ENCODE measurements at regions not wholly inside any gene's neighbourhood (a gene's known extent, or its start where the extent isn't known, plus 50 kb on each side); places are given as distances from the start of the nearest gene placed in this dataset.

DNA sequence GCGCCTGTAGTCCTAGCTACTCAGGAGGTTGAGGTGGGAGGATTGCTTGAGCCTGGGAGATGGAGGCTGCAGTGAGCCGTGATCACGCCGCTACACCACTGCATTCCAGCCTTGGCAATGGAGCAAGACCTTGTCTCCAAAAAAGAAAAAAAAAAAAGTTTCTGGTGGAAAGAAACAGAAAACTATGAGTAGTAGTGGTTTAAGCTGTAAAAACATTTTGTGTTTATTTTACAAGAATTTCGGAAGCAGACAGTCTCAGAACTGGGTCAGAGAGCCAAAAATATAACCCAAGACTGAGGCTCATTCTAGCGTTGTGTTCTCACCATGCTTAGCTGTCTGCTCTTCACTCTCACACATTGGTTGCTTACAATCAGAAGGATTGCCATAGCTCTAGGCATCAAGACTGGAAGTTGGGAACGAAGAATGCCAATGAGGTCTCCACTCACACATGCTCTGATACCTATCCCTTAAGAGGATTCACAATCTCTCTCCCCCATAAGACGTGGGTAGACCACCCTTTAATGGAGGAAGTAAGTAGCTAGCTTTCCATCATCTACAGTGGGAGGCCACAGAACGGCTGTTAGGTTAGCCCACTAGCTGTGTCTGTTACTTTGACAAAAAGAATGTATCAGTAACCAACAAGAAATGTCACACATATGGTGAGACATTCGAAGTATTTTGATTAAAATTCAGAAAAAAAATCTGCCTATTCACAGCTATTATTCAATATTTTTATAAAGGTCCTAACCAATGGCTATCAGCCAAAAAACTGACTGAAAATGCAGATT, 117.6 kb upstream of the RASSF8 start:
- Histone ChIP-seq H3K4me1 (ENCODE audit: control insufficient read depth in 4 of 4, insufficient read depth in 4 of 4, low read length in 3 of 4) (no peaks in the 10 kb centered on the region), H3K27ac (ENCODE audit: low read depth in 1 of 2, low read length in 2 of 2) (no peak overlapping the region), H3K9me3 (ENCODE audit: control insufficient read depth in 4 of 4, low read length in 3 of 4) (no peaks in the 10 kb centered on the region), H3K9ac (ENCODE audit: low read depth in 1 of 2, low read length in 2 of 2) (no peak overlapping the region), H3K4me3 (ENCODE audit: low read depth in 1 of 3, low read length in 3 of 3) (no peak overlapping the region), H3K27me3 (ENCODE audit: control insufficient read depth in 4 of 4, insufficient read depth in 4 of 4, low read length in 3 of 4) (peaks cover 0 to 3% (median 0%) of the 10 kb centered on the region in 4 donors), H3K36me3 (ENCODE audit: control insufficient read depth in 4 of 4, insufficient read depth in 3 of 4, low read depth in 1 of 4, low read length in 3 of 4) (no peaks in the 10 kb centered on the region)
- no peak for TF ChIP-seq FOXA2 (IDR thresholded peaks at IDR 0.05)
- TF ChIP-seq, protein P1, sequence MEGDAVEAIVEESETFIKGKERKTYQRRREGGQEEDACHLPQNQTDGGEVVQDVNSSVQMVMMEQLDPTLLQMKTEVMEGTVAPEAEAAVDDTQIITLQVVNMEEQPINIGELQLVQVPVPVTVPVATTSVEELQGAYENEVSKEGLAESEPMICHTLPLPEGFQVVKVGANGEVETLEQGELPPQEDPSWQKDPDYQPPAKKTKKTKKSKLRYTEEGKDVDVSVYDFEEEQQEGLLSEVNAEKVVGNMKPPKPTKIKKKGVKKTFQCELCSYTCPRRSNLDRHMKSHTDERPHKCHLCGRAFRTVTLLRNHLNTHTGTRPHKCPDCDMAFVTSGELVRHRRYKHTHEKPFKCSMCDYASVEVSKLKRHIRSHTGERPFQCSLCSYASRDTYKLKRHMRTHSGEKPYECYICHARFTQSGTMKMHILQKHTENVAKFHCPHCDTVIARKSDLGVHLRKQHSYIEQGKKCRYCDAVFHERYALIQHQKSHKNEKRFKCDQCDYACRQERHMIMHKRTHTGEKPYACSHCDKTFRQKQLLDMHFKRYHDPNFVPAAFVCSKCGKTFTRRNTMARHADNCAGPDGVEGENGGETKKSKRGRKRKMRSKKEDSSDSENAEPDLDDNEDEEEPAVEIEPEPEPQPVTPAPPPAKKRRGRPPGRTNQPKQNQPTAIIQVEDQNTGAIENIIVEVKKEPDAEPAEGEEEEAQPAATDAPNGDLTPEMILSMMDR (IDR thresholded peaks at IDR 0.05; ENCODE audit: low read depth, low read length, missing input control): no peak
- TF ChIP-seq YY1 (IDR thresholded peaks at IDR 0.05): no peak
- no peak for TF ChIP-seq TAF1 (conservative IDR thresholded peaks at IDR 0.05)
- 86% methylated on average over 10 of the region's 10 CpGs for WGBS
- no peak for DNase-seq (ENCODE audit: low spot score)

DNA sequence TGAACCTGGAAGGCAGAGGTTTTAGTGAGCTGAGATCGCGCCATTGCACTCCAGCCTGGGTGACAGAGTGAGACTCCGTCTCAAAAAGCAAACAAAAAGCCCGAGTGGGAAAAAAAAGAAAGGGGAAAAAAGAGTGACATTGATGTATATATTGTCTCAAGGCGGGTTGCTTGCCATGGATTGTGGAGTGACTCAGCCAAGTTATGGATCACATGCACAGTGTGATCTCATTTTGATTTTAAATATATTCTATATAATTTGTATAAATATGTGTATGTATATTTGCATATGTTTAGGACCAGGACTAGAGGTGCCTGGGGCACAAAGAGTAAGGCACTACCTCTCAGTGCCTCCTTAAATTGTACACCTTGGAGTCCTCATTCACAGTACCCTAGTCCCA, 116.2 kb upstream of the RASSF8 start:
- Histone ChIP-seq H3K9ac (ENCODE audit: low read depth in 1 of 2, low read length in 2 of 2) (no peak overlapping the region), H3K27me3 (ENCODE audit: control insufficient read depth in 4 of 4, insufficient read depth in 4 of 4, low read length in 3 of 4) (peaks cover 0 to 3% (median 0%) of the 10 kb centered on the region in 4 donors), H3K36me3 (ENCODE audit: control insufficient read depth in 4 of 4, insufficient read depth in 3 of 4, low read depth in 1 of 4, low read length in 3 of 4) (no peaks in the 10 kb centered on the region), H3K27ac (ENCODE audit: low read depth in 1 of 2, low read length in 2 of 2) (no peak overlapping the region), H3K4me3 (ENCODE audit: low read depth in 1 of 3, low read length in 3 of 3) (no peak overlapping the region), H3K9me3 (ENCODE audit: control insufficient read depth in 4 of 4, low read length in 3 of 4) (no peaks in the 10 kb centered on the region), H3K4me1 (ENCODE audit: control insufficient read depth in 4 of 4, insufficient read depth in 4 of 4, low read length in 3 of 4) (no peaks in the 10 kb centered on the region)
- TF ChIP-seq TAF1 (conservative IDR thresholded peaks at IDR 0.05) (no peak), FOXA1 (IDR thresholded peaks at IDR 0.05) (no peak)
- TF ChIP-seq, protein P2, sequence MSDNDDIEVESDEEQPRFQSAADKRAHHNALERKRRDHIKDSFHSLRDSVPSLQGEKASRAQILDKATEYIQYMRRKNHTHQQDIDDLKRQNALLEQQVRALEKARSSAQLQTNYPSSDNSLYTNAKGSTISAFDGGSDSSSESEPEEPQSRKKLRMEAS (IDR thresholded peaks at IDR 0.05): no peak
- 73% methylated on average over 5 of the region's 5 CpGs for WGBS
- DNase-seq (ENCODE audit: low spot score): no peak

DNA sequence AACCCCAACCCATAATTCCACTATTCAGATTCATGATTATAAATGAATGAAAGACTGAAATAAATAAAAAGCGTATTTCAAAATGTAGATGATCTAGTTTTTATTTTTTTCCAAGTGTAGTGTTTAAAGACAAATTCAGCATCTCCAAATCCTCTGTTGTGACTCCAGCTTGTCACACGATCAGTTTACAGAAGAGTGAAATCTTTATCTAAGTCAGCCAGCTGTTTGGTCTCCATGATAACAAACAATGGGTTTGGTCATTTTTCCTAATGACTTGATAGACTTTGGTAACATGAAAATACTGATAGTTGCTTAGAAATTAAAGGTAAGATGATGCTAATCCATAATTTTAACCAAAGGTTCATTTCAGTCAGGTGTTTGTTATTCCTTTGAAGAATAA, 114.5 kb upstream of the RASSF8 start:
- Histone ChIP-seq H3K4me3 (ENCODE audit: low read depth in 1 of 3, low read length in 3 of 3) (no peak overlapping the region), H3K27me3 (ENCODE audit: control insufficient read depth in 4 of 4, insufficient read depth in 4 of 4, low read length in 3 of 4) (peaks cover 0 to 3% (median 0%) of the 10 kb centered on the region in 4 donors), H3K4me1 (ENCODE audit: control insufficient read depth in 4 of 4, insufficient read depth in 4 of 4, low read length in 3 of 4) (no peaks in the 10 kb centered on the region), H3K9ac (ENCODE audit: low read depth in 1 of 2, low read length in 2 of 2) (no peak overlapping the region), H3K36me3 (ENCODE audit: control insufficient read depth in 4 of 4, insufficient read depth in 3 of 4, low read depth in 1 of 4, low read length in 3 of 4) (no peaks in the 10 kb centered on the region), H3K27ac (ENCODE audit: low read depth in 1 of 2, low read length in 2 of 2) (no peak overlapping the region), H3K9me3 (ENCODE audit: control insufficient read depth in 4 of 4, low read length in 3 of 4) (no peaks in the 10 kb centered on the region)
- no peak for DNase-seq (ENCODE audit: low spot score)
- no peak for TF ChIP-seq HNF4A (conservative IDR thresholded peaks at IDR 0.05)
- TF ChIP-seq JUND (IDR thresholded peaks at IDR 0.05): no peak
- no peak for TF ChIP-seq FOXA2 (IDR thresholded peaks at IDR 0.05)
- TF ChIP-seq, protein P2 (IDR thresholded peaks at IDR 0.05): no peak
- no peak for TF ChIP-seq FOXA1 (IDR thresholded peaks at IDR 0.05)
- TF ChIP-seq GABPA (IDR thresholded peaks at IDR 0.05 in 1 of 2, conservative IDR thresholded peaks at IDR 0.05 in 1 of 2): no peak
- TF ChIP-seq, protein P3, sequence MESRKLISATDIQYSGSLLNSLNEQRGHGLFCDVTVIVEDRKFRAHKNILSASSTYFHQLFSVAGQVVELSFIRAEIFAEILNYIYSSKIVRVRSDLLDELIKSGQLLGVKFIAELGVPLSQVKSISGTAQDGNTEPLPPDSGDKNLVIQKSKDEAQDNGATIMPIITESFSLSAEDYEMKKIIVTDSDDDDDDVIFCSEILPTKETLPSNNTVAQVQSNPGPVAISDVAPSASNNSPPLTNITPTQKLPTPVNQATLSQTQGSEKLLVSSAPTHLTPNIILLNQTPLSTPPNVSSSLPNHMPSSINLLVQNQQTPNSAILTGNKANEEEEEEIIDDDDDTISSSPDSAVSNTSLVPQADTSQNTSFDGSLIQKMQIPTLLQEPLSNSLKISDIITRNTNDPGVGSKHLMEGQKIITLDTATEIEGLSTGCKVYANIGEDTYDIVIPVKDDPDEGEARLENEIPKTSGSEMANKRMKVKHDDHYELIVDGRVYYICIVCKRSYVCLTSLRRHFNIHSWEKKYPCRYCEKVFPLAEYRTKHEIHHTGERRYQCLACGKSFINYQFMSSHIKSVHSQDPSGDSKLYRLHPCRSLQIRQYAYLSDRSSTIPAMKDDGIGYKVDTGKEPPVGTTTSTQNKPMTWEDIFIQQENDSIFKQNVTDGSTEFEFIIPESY (IDR thresholded peaks at IDR 0.05): no peak
- no peak for TF ChIP-seq YY1 (IDR thresholded peaks at IDR 0.05)
- no peak for TF ChIP-seq NR2F2 (IDR thresholded peaks at IDR 0.05)
- TF ChIP-seq, protein P1 (IDR thresholded peaks at IDR 0.05; ENCODE audit: low read depth, low read length, missing input control): no peak
- 52% methylated on average over 2 of the region's 2 CpGs for WGBS

Data from liver (tissue), 8 donors.